ENCODE measurements at regions not wholly inside any gene's neighbourhood (a gene's known extent, or its start where the extent isn't known, plus 50 kb on each side); places are given as distances from the start of the nearest gene placed in this dataset.
"Not testable (repeated sequence)": the region's sequence is repeated elsewhere in the genome, so short reads cannot be mapped to it uniquely, and the experiment has no call there.

GRCh38 chr2:91588782-91589223 is 2897.3 kb downstream of the RPIA start:
- H3K36me3 ChIP-seq (ENCODE audit: control insufficient read depth in 5 of 5, insufficient read depth in 5 of 5, low read length in 5 of 5); H3K4me3 ChIP-seq (ENCODE audit: low read depth in 1 of 5, low read length in 5 of 5); H3K27ac ChIP-seq (ENCODE audit: low read depth, low read length); H3K9me3 ChIP-seq (ENCODE audit: control insufficient read depth in 5 of 5, low read length in 5 of 5); H3K9ac ChIP-seq (ENCODE audit: low read length in 5 of 5); H3K4me1 ChIP-seq (ENCODE audit: control insufficient read depth in 5 of 5, insufficient read depth in 5 of 5, low read length in 5 of 5); H3K27me3 ChIP-seq (ENCODE audit: control insufficient read depth in 5 of 5, insufficient read depth in 4 of 5, low read length in 5 of 5): not testable (repeated sequence)

DNA sequence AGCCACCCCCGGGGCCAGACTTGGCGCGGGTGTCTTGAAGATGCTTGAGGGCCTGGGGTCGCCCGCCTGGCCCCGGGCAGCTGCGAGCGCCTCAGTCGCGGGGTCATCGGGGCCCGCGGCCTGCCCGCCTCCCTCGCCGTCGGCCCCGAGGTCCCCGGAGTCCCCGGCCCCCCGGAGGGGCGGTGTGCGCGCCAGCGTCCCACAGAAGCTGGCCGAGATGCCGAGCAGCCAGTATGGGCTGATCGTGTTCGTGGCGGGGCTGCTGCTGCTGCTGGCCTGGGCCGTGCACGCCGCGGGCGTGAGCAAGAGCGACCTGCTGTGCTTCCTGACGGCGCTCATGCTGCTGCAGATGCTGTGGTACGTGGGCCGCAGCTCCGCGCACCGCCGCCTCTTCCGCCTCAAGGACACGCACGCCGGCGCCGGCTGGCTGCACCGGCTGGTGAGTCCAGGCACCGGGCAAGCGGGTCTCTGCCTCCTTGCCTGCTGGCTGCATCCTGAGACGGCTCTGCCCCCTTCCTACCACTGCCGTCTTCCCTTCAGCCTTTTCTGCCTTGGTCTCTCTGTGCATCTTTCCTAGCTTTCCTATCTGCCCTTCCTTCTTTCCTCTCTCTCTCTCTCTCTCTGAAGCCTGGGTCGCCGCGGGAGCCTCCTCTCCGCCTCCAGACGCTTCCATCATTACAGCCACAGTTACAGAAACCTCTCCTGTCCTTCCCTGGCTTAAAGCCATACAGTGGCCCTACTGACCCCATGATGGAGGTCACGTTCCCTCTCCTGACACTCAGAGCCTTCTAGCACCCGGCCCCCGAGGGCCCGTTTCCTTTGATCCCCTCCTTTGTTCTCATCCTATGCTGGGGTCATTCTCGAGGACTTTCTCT is 2898.2 kb downstream of the RPIA start:
- not testable (repeated sequence) for H3K36me3 ChIP-seq (ENCODE audit: control insufficient read depth in 5 of 5, insufficient read depth in 5 of 5, low read length in 5 of 5); H3K4me3 ChIP-seq (ENCODE audit: low read depth in 1 of 5, low read length in 5 of 5); H3K9me3 ChIP-seq (ENCODE audit: control insufficient read depth in 5 of 5, low read length in 5 of 5); H3K27me3 ChIP-seq (ENCODE audit: control insufficient read depth in 5 of 5, insufficient read depth in 4 of 5, low read length in 5 of 5); H3K9ac ChIP-seq (ENCODE audit: low read length in 5 of 5); H3K27ac ChIP-seq (ENCODE audit: low read depth, low read length); H3K4me1 ChIP-seq (ENCODE audit: control insufficient read depth in 5 of 5, insufficient read depth in 5 of 5, low read length in 5 of 5)

GRCh38 chr2:91590381-91590780 is 2898.9 kb downstream of the RPIA start:
- not testable (repeated sequence) for H3K4me1 ChIP-seq (ENCODE audit: control insufficient read depth in 5 of 5, insufficient read depth in 5 of 5, low read length in 5 of 5); H3K36me3 ChIP-seq (ENCODE audit: control insufficient read depth in 5 of 5, insufficient read depth in 5 of 5, low read length in 5 of 5); H3K27ac ChIP-seq (ENCODE audit: low read depth, low read length); H3K9ac ChIP-seq (ENCODE audit: low read length in 5 of 5); H3K4me3 ChIP-seq (ENCODE audit: low read depth in 1 of 5, low read length in 5 of 5); H3K27me3 ChIP-seq (ENCODE audit: control insufficient read depth in 5 of 5, insufficient read depth in 4 of 5, low read length in 5 of 5); H3K9me3 ChIP-seq (ENCODE audit: control insufficient read depth in 5 of 5, low read length in 5 of 5)

- H3K4me3 ChIP-seq (ENCODE audit: low read depth in 1 of 5, low read length in 5 of 5); H3K36me3 ChIP-seq (ENCODE audit: control insufficient read depth in 5 of 5, insufficient read depth in 5 of 5, low read length in 5 of 5); H3K9me3 ChIP-seq (ENCODE audit: control insufficient read depth in 5 of 5, low read length in 5 of 5); H3K9ac ChIP-seq (ENCODE audit: low read length in 5 of 5); H3K4me1 ChIP-seq (ENCODE audit: control insufficient read depth in 5 of 5, insufficient read depth in 5 of 5, low read length in 5 of 5); H3K27me3 ChIP-seq (ENCODE audit: control insufficient read depth in 5 of 5, insufficient read depth in 4 of 5, low read length in 5 of 5); H3K27ac ChIP-seq (ENCODE audit: low read depth, low read length): not testable (repeated sequence)
These were observed 2899.6 kb downstream of the RPIA start for GRCh38 chr2:91591066-91591465.

DNA sequence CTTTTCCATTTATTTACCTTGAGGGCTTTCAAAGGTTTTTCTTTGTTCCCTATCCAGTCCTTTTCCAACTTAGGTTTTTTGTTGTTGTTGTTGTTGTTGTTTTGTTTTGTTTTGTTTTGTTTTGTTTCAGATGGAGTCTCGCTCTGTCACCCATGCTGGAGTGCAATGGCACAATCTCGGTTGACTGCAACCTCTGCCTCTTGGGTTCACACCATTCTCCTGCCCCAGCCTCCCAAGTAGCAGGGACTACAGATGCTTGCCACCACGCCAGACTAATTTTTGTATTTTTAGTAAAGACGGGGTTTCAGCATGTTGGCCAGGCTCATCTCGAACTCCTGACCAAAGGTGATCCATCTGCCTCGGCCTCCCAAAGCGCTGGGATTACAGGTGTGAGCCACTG is 2906.0 kb downstream of the RPIA start:
- H3K27ac ChIP-seq (ENCODE audit: low read depth, low read length); H3K9me3 ChIP-seq (ENCODE audit: control insufficient read depth in 5 of 5, low read length in 5 of 5); H3K4me3 ChIP-seq (ENCODE audit: low read depth in 1 of 5, low read length in 5 of 5); H3K4me1 ChIP-seq (ENCODE audit: control insufficient read depth in 5 of 5, insufficient read depth in 5 of 5, low read length in 5 of 5); H3K36me3 ChIP-seq (ENCODE audit: control insufficient read depth in 5 of 5, insufficient read depth in 5 of 5, low read length in 5 of 5); H3K9ac ChIP-seq (ENCODE audit: low read length in 5 of 5); H3K27me3 ChIP-seq (ENCODE audit: control insufficient read depth in 5 of 5, insufficient read depth in 4 of 5, low read length in 5 of 5): not testable (repeated sequence)

GRCh38 chr2:91598519-91598918 is 2907.0 kb downstream of the RPIA start:
- H3K9me3 ChIP-seq (ENCODE audit: control insufficient read depth in 5 of 5, low read length in 5 of 5); H3K4me3 ChIP-seq (ENCODE audit: low read depth in 1 of 5, low read length in 5 of 5); H3K4me1 ChIP-seq (ENCODE audit: control insufficient read depth in 5 of 5, insufficient read depth in 5 of 5, low read length in 5 of 5); H3K27me3 ChIP-seq (ENCODE audit: control insufficient read depth in 5 of 5, insufficient read depth in 4 of 5, low read length in 5 of 5); H3K9ac ChIP-seq (ENCODE audit: low read length in 5 of 5); H3K27ac ChIP-seq (ENCODE audit: low read depth, low read length); H3K36me3 ChIP-seq (ENCODE audit: control insufficient read depth in 5 of 5, insufficient read depth in 5 of 5, low read length in 5 of 5): not testable (repeated sequence)

- H3K9me3 ChIP-seq (ENCODE audit: control insufficient read depth in 5 of 5, low read length in 5 of 5); H3K36me3 ChIP-seq (ENCODE audit: control insufficient read depth in 5 of 5, insufficient read depth in 5 of 5, low read length in 5 of 5); H3K27me3 ChIP-seq (ENCODE audit: control insufficient read depth in 5 of 5, insufficient read depth in 4 of 5, low read length in 5 of 5): not testable (repeated sequence)
These were observed 2907.5 kb downstream of the RPIA start for GRCh38 chr2:91599000-91599399.

DNA sequence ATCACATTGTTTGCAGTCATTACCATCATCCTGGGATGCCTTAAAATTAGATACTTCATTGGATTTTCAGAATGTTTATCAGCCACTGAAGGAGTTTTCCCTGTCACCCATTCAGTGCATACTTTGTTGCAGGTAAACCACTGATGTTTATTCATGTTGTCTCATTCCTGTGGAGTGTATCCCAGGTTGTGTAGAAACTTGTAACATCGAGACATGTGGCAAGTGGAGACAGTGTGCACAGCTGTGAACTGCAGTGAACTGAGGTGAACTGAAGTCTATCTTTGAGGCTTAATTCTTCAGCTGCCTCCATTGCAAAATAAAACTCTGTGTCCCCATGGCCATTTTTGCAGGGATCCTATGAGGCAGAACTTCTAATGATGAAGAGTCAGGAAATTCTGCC is 2911.4 kb downstream of the RPIA start:
- H3K4me1 ChIP-seq (ENCODE audit: control insufficient read depth in 5 of 5, insufficient read depth in 5 of 5, low read length in 5 of 5); H3K27ac ChIP-seq (ENCODE audit: low read depth, low read length); H3K27me3 ChIP-seq (ENCODE audit: control insufficient read depth in 5 of 5, insufficient read depth in 4 of 5, low read length in 5 of 5): not testable (repeated sequence)

More at GRCh38 chr2:91599000-91599399, 2907.5 kb downstream of the RPIA start:
- H3K27ac ChIP-seq (ENCODE audit: low read depth, low read length); H3K4me1 ChIP-seq (ENCODE audit: control insufficient read depth in 5 of 5, insufficient read depth in 5 of 5, low read length in 5 of 5); H3K4me3 ChIP-seq (ENCODE audit: low read depth in 1 of 5, low read length in 5 of 5); H3K9ac ChIP-seq (ENCODE audit: low read length in 5 of 5): not testable (repeated sequence)

GRCh38 chr2:91603996-91604395 is 2912.5 kb downstream of the RPIA start:
- not testable (repeated sequence) for H3K4me1 ChIP-seq (ENCODE audit: control insufficient read depth in 5 of 5, insufficient read depth in 5 of 5, low read length in 5 of 5)

More for the DNA sequence above, 2911.4 kb downstream of the RPIA start:
- not testable (repeated sequence) for H3K9ac ChIP-seq (ENCODE audit: low read length in 5 of 5); H3K36me3 ChIP-seq (ENCODE audit: control insufficient read depth in 5 of 5, insufficient read depth in 5 of 5, low read length in 5 of 5); H3K4me3 ChIP-seq (ENCODE audit: low read depth in 1 of 5, low read length in 5 of 5); H3K9me3 ChIP-seq (ENCODE audit: control insufficient read depth in 5 of 5, low read length in 5 of 5)

DNA sequence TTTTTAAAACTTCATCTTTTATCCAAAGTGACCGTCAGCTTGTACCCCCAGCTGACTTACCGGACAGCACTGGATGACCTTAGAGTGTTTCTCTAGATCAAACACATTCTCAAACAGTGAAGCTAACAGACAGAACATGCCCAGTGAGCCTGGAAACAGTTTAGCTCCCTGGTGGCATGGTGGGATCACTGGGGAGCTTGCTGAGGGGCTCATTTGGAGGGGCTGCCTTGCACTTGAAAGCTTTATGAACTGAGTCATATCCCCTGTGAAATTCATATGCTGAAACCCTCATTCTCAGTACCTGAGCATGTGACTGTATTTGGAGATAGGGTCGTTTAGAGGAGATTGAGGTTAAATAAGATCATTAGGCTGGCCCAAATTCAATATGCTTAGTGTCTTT is 2913.2 kb downstream of the RPIA start:
- not testable (repeated sequence) for H3K9ac ChIP-seq (ENCODE audit: low read length in 5 of 5); H3K27me3 ChIP-seq (ENCODE audit: control insufficient read depth in 5 of 5, insufficient read depth in 4 of 5, low read length in 5 of 5); H3K4me3 ChIP-seq (ENCODE audit: low read depth in 1 of 5, low read length in 5 of 5); H3K36me3 ChIP-seq (ENCODE audit: control insufficient read depth in 5 of 5, insufficient read depth in 5 of 5, low read length in 5 of 5); H3K4me1 ChIP-seq (ENCODE audit: control insufficient read depth in 5 of 5, insufficient read depth in 5 of 5, low read length in 5 of 5); H3K9me3 ChIP-seq (ENCODE audit: control insufficient read depth in 5 of 5, low read length in 5 of 5); H3K27ac ChIP-seq (ENCODE audit: low read depth, low read length)

More at GRCh38 chr2:91603996-91604395, 2912.5 kb downstream of the RPIA start:
- H3K9ac ChIP-seq (ENCODE audit: low read length in 5 of 5); H3K27ac ChIP-seq (ENCODE audit: low read depth, low read length); H3K27me3 ChIP-seq (ENCODE audit: control insufficient read depth in 5 of 5, insufficient read depth in 4 of 5, low read length in 5 of 5); H3K9me3 ChIP-seq (ENCODE audit: control insufficient read depth in 5 of 5, low read length in 5 of 5); H3K36me3 ChIP-seq (ENCODE audit: control insufficient read depth in 5 of 5, insufficient read depth in 5 of 5, low read length in 5 of 5); H3K4me3 ChIP-seq (ENCODE audit: low read depth in 1 of 5, low read length in 5 of 5): not testable (repeated sequence)
